ENCODE measurements at regions not wholly inside any gene's neighbourhood (a gene's known extent, or its start where the extent isn't known, plus 50 kb on each side); places are given as distances from the start of the nearest gene placed in this dataset.

DNA sequence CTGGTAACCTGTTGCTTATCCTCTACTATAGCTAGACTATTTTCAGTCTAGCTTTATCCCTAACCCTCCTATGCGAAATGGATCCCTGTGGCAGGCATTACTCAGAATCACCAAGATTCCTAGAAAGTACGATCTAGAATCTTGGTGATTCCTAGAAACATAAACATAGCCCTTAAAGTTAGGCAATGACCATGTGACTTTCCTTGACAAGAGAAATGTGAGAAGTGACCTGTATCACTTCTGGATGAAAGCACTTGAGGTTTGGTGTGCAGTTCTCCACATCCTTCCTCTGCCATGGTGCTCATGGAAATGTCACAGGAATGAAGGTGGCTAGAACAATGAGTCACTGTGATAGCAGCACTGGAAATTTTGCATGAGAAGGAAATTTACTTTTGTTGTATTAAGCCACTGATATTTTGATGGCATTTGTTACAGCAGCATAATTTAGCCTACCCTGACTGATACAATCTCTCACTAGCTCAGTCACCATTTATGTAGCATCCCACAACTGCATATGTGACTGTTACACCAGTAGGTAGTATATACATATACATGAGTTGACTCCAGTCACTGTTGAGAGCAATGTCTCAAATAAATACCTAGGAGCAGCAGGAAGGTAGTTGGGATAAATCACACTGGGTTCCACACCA, 68.3 kb upstream of the MAPRE2 start:
- DNase-seq (ENCODE audit: low spot score) (no peak), ATAC-seq (no peak)
- H3K27me3 Mint-ChIP-seq (ENCODE audit: low read depth): peaks cover 59% of the 10 kb centered on the region
- H3K36me3 Mint-ChIP-seq: no peaks in the 10 kb centered on the region
- CTCF ChIA-PET: no interaction called here
- POLR2A ChIA-PET: no interaction called here
- TF ChIP-seq, protein P1, sequence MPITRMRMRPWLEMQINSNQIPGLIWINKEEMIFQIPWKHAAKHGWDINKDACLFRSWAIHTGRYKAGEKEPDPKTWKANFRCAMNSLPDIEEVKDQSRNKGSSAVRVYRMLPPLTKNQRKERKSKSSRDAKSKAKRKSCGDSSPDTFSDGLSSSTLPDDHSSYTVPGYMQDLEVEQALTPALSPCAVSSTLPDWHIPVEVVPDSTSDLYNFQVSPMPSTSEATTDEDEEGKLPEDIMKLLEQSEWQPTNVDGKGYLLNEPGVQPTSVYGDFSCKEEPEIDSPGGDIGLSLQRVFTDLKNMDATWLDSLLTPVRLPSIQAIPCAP (CRISPR knock-in tag; IDR thresholded peaks at IDR 0.05): no peak
- TF ChIP-seq ZNF138 (CRISPR knock-in tag; conservative IDR thresholded peaks at IDR 0.05) (no peak), TCF7 (CRISPR knock-in tag; IDR thresholded peaks at IDR 0.05; ENCODE audit: low read depth) (no peak), GTF2I (CRISPR knock-in tag; conservative IDR thresholded peaks at IDR 0.05) (no peak), EMX1 (CRISPR knock-in tag; IDR thresholded peaks at IDR 0.05) (no peak)
- TF ChIP-seq, protein P2, sequence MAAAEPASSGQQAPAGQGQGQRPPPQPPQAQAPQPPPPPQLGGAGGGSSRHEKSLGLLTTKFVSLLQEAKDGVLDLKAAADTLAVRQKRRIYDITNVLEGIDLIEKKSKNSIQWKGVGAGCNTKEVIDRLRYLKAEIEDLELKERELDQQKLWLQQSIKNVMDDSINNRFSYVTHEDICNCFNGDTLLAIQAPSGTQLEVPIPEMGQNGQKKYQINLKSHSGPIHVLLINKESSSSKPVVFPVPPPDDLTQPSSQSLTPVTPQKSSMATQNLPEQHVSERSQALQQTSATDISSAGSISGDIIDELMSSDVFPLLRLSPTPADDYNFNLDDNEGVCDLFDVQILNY (CRISPR knock-in tag; IDR thresholded peaks at IDR 0.05): no peak
- TF ChIP-seq, protein P3, sequence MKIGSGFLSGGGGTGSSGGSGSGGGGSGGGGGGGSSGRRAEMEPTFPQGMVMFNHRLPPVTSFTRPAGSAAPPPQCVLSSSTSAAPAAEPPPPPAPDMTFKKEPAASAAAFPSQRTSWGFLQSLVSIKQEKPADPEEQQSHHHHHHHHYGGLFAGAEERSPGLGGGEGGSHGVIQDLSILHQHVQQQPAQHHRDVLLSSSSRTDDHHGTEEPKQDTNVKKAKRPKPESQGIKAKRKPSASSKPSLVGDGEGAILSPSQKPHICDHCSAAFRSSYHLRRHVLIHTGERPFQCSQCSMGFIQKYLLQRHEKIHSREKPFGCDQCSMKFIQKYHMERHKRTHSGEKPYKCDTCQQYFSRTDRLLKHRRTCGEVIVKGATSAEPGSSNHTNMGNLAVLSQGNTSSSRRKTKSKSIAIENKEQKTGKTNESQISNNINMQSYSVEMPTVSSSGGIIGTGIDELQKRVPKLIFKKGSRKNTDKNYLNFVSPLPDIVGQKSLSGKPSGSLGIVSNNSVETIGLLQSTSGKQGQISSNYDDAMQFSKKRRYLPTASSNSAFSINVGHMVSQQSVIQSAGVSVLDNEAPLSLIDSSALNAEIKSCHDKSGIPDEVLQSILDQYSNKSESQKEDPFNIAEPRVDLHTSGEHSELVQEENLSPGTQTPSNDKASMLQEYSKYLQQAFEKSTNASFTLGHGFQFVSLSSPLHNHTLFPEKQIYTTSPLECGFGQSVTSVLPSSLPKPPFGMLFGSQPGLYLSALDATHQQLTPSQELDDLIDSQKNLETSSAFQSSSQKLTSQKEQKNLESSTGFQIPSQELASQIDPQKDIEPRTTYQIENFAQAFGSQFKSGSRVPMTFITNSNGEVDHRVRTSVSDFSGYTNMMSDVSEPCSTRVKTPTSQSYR (CRISPR knock-in tag; IDR thresholded peaks at IDR 0.05): no peak
- H3K9me3 Mint-ChIP-seq: no peaks in the 10 kb centered on the region
- H3K27ac Mint-ChIP-seq: no peak overlapping the region
- no peak overlapping the region for H3K4me3 Mint-ChIP-seq
- H3K4me1 Mint-ChIP-seq: peaks cover 8% of the 10 kb centered on the region

DNA sequence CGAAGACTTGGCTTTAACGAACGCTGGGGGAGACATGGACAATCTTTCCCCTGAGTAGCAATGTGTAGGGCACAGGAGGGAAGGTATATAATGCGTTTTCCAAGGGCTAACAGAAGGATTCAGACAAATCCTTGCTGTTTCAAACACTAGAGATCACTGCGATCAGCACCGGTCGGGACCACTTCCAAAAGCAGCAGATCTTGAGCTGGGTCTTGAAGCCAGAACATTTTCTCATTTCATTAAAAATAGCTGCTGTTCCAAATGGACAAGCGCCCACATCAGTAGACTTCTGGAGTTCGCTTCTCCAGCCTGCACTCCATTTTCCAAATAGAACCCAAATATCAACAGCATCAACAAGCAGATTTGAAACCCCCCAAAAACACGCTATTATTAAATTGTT, 65.1 kb upstream of the MAPRE2 start:
- peaks cover 89% of the 10 kb centered on the region for H3K27me3 Mint-ChIP-seq (ENCODE audit: low read depth)
- no peak for ATAC-seq
- no peaks in the 10 kb centered on the region for H3K9me3 Mint-ChIP-seq
- POLR2A ChIA-PET: no interaction called here
- TF ChIP-seq, protein P4, sequence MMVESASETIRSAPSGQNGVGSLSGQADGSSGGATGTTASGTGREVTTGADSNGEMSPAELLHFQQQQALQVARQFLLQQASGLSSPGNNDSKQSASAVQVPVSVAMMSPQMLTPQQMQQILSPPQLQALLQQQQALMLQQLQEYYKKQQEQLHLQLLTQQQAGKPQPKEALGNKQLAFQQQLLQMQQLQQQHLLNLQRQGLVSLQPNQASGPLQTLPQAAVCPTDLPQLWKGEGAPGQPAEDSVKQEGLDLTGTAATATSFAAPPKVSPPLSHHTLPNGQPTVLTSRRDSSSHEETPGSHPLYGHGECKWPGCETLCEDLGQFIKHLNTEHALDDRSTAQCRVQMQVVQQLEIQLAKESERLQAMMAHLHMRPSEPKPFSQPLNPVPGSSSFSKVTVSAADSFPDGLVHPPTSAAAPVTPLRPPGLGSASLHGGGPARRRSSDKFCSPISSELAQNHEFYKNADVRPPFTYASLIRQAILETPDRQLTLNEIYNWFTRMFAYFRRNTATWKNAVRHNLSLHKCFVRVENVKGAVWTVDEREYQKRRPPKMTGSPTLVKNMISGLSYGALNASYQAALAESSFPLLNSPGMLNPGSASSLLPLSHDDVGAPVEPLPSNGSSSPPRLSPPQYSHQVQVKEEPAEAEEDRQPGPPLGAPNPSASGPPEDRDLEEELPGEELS (CRISPR knock-in tag; IDR thresholded peaks at IDR 0.05): no peak
- TF ChIP-seq, protein P5, sequence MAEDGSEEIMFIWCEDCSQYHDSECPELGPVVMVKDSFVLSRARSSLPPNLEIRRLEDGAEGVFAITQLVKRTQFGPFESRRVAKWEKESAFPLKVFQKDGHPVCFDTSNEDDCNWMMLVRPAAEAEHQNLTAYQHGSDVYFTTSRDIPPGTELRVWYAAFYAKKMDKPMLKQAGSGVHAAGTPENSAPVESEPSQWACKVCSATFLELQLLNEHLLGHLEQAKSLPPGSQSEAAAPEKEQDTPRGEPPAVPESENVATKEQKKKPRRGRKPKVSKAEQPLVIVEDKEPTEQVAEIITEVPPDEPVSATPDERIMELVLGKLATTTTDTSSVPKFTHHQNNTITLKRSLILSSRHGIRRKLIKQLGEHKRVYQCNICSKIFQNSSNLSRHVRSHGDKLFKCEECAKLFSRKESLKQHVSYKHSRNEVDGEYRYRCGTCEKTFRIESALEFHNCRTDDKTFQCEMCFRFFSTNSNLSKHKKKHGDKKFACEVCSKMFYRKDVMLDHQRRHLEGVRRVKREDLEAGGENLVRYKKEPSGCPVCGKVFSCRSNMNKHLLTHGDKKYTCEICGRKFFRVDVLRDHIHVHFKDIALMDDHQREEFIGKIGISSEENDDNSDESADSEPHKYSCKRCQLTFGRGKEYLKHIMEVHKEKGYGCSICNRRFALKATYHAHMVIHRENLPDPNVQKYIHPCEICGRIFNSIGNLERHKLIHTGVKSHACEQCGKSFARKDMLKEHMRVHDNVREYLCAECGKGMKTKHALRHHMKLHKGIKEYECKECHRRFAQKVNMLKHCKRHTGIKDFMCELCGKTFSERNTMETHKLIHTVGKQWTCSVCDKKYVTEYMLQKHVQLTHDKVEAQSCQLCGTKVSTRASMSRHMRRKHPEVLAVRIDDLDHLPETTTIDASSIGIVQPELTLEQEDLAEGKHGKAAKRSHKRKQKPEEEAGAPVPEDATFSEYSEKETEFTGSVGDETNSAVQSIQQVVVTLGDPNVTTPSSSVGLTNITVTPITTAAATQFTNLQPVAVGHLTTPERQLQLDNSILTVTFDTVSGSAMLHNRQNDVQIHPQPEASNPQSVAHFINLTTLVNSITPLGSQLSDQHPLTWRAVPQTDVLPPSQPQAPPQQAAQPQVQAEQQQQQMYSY (CRISPR knock-in tag; IDR thresholded peaks at IDR 0.05): no peak
- TF ChIP-seq, protein P2 (CRISPR knock-in tag; IDR thresholded peaks at IDR 0.05): no peak
- TF ChIP-seq TEAD1 (CRISPR knock-in tag; IDR thresholded peaks at IDR 0.05): no peak
- no peak for TF ChIP-seq GABPB1 (CRISPR knock-in tag; IDR thresholded peaks at IDR 0.05)
- TF ChIP-seq EMX1 (CRISPR knock-in tag; IDR thresholded peaks at IDR 0.05): no peak
- no peak for TF ChIP-seq ZBTB21 (CRISPR knock-in tag; IDR thresholded peaks at IDR 0.05; ENCODE audit: borderline replicate concordance)
- no peak for TF ChIP-seq GRHL2 (CRISPR knock-in tag; IDR thresholded peaks at IDR 0.05; ENCODE audit: insufficient replicate concordance, severe bottlenecking)
- no peak for TF ChIP-seq SMAD4 (CRISPR knock-in tag; IDR thresholded peaks at IDR 0.05)
- TF ChIP-seq, protein P6, sequence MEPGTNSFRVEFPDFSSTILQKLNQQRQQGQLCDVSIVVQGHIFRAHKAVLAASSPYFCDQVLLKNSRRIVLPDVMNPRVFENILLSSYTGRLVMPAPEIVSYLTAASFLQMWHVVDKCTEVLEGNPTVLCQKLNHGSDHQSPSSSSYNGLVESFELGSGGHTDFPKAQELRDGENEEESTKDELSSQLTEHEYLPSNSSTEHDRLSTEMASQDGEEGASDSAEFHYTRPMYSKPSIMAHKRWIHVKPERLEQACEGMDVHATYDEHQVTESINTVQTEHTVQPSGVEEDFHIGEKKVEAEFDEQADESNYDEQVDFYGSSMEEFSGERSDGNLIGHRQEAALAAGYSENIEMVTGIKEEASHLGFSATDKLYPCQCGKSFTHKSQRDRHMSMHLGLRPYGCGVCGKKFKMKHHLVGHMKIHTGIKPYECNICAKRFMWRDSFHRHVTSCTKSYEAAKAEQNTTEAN (CRISPR knock-in tag; IDR thresholded peaks at IDR 0.05): no peak
- no peaks in the 10 kb centered on the region for H3K36me3 Mint-ChIP-seq
- peak overlapping the region; percentile 82 for H3K4me3 Mint-ChIP-seq
- CTCF ChIA-PET: interaction anchor here (1.1 to 2.8 kb wide), 3 partner anchors 109 to 751 kb away, joined by 3 to 11 read pairs (median 3); partner anchors contain the start of gene NOL4
- H3K27ac Mint-ChIP-seq: no peak overlapping the region
- DNase-seq (ENCODE audit: low spot score): no peak
- H3K4me1 Mint-ChIP-seq: peaks cover 23% of the 10 kb centered on the region

All from WTC11 (cell line).